ENCODE measurements at regions not wholly inside any gene's neighbourhood (a gene's known extent, or its start where the extent isn't known, plus 50 kb on each side); places are given as distances from the start of the nearest gene placed in this dataset.

- TF ChIP-seq CEBPB (IDR thresholded peaks at IDR 0.05; ENCODE audit: low read depth, low read length) (no peak), KDM1A (IDR thresholded peaks at IDR 0.05; ENCODE audit: borderline replicate concordance, low read length) (no peak), SP4 (IDR thresholded peaks at IDR 0.05; ENCODE audit: low read length) (no peak), RNF2 (IDR thresholded peaks at IDR 0.05; ENCODE audit: borderline replicate concordance, low read depth, low read length, missing control alignments, poor library complexity, severe bottlenecking) (no peak), JUND (IDR thresholded peaks at IDR 0.05; ENCODE audit: low read length) (no peak)
These were observed 101.2 kb upstream of the ENPP6 start (continued) for GRCh38 chr4:184318852-184319251.
